ENCODE measurements at regions not wholly inside any gene's neighbourhood (a gene's known extent, or its start where the extent isn't known, plus 50 kb on each side); places are given as distances from the start of the nearest gene placed in this dataset.

DNA sequence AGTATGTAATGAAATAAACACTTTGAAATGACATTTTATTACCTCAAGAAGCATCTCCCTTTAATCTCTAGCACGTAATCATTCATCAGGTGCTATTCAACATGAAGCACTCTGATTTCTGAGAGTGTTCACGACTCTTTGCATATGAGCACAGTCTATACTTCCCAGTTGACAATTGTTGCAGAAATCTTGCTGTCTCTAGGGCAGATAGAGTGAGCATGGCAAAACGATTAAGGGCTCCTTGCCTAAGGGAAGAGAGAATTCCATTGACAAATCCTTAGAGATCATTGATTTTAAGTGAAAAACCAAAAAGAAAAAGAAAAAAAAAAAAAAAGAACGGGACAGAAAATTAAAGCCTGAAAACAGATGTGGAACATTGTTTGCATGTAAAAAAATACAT lies 107.6 kb downstream of the C12orf50 start:
- no peak for DNase-seq (ENCODE audit: low spot score)
- in situ Hi-C loops (cut with MboI; ENCODE audit: low sequenced_read_pairs, unreplicated experiment) = no loop called here
- TF ChIP-seq, protein P1, sequence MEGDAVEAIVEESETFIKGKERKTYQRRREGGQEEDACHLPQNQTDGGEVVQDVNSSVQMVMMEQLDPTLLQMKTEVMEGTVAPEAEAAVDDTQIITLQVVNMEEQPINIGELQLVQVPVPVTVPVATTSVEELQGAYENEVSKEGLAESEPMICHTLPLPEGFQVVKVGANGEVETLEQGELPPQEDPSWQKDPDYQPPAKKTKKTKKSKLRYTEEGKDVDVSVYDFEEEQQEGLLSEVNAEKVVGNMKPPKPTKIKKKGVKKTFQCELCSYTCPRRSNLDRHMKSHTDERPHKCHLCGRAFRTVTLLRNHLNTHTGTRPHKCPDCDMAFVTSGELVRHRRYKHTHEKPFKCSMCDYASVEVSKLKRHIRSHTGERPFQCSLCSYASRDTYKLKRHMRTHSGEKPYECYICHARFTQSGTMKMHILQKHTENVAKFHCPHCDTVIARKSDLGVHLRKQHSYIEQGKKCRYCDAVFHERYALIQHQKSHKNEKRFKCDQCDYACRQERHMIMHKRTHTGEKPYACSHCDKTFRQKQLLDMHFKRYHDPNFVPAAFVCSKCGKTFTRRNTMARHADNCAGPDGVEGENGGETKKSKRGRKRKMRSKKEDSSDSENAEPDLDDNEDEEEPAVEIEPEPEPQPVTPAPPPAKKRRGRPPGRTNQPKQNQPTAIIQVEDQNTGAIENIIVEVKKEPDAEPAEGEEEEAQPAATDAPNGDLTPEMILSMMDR (IDR thresholded peaks at IDR 0.05; ENCODE audit: borderline replicate concordance, control extremely low read depth, extremely low read depth, insufficient read depth, missing control alignments) = no peak

DNA sequence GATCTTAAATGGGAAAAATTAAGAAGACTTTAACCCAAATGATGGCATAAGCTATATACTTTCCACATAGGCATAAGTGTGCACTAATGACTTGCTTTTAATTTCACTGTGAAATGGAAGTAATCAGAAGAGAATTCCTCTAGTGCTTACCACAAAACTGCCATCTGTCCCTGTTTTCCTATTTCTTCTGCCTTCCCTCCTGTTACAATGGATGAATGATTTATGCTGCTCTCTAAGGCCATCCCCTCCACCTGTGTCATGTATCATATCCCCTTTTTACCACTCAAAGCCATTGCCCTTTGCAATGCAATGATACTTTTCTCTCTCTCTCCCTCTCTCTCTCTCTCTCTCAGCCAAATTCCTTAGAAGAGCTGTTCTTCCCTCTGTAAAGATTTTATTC lies 109.1 kb downstream of the C12orf50 start:
- no peak for DNase-seq (ENCODE audit: low spot score)
- TF ChIP-seq, protein P1 (IDR thresholded peaks at IDR 0.05; ENCODE audit: borderline replicate concordance, control extremely low read depth, extremely low read depth, insufficient read depth, missing control alignments) = no peak
- in situ Hi-C loops (cut with MboI; ENCODE audit: low sequenced_read_pairs, unreplicated experiment) = no loop called here

DNA sequence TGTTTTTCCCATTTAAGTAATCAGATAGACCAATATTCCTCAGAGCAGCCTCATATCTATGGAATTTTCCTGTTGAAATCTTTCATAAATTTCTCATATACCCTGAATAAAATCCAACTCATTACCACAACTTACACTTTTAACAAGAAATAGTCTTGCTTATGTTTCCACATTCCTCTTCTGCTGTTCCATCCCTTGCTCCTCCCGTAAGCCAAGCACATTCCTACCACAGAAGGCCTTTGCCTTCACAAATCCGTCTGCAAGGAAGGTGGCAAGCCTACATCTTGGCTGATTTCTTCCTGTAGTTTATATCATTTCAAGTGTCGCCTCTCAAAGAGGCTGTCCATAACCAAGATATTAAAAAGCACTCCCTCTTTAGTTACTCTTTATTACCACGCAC lies 127.7 kb downstream of the C12orf50 start:
- in situ Hi-C loops (cut with MboI; ENCODE audit: low sequenced_read_pairs, unreplicated experiment) = no loop called here
- DNase-seq (ENCODE audit: low spot score) = no peak
- TF ChIP-seq, protein P1 (IDR thresholded peaks at IDR 0.05; ENCODE audit: borderline replicate concordance, control extremely low read depth, extremely low read depth, insufficient read depth, missing control alignments) = no peak

DNA sequence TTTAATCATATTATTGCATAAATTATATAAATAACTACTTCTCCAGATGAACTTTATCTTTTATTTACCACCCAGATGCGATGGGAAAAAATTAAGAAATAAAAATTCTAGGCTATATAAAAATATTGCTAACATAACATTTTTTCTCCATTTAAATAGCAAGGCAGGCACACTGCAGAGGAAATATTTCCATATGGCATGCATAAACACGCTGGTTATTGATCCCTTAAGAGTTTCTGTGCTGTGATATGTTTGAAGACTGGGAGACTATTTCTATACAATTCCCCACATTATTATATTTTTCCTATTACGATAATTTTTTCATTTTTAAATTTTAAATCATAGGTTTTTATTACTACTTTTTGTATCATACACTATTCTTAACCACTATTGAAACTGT lies 131.5 kb downstream of the C12orf50 start:
- no peak for DNase-seq (ENCODE audit: low spot score)
- TF ChIP-seq, protein P1 (IDR thresholded peaks at IDR 0.05; ENCODE audit: borderline replicate concordance, control extremely low read depth, extremely low read depth, insufficient read depth, missing control alignments) = no peak

DNA sequence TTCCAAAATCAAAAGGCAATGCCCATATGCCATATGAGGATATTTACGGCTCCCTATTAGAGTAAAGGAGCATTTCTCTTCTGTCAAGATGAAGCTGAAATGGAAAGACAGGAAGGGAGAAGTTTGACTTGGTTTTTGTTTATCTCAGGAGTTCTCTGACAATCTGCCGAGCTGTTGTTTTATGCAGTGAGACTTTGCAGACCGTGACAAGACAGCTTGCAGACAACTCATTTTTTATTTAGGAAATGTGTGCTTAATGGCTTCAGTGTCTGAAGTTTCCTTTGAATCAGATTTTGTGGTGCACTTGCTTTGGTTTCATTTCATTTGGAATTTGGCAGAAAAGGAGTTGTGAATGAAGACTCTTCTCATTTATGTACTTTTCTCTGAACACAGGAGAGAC lies 145.4 kb downstream of the C12orf50 start:
- in situ Hi-C loops (cut with MboI; ENCODE audit: low sequenced_read_pairs, unreplicated experiment) = no loop called here
- TF ChIP-seq, protein P1 (IDR thresholded peaks at IDR 0.05; ENCODE audit: borderline replicate concordance, control extremely low read depth, extremely low read depth, insufficient read depth, missing control alignments) = no peak
- no peak for DNase-seq (ENCODE audit: low spot score)

More for the DNA sequence above, 131.5 kb downstream of the C12orf50 start:
- in situ Hi-C loops (cut with MboI; ENCODE audit: low sequenced_read_pairs, unreplicated experiment) = no loop called here

DNA sequence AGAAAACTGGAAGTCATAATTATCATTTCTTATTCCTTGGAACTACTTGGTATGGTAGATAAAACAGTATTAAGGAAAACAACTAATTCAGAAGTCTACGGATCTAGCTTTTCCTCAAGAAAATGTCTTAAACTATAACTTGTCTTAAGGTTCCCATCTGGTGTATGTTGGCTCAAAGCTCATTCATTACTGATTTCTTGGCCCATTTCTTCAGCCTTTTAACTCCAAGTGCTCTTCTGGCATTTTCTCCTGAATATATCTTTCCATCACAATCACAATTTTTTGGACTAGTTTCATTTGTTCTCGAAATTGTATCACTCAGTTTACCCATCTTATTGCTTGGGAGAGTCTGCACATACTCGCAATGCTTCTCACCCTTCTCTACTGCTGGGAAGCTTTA lies 150.1 kb downstream of the C12orf50 start:
- TF ChIP-seq, protein P1 (IDR thresholded peaks at IDR 0.05; ENCODE audit: borderline replicate concordance, control extremely low read depth, extremely low read depth, insufficient read depth, missing control alignments) = no peak
- DNase-seq (ENCODE audit: low spot score) = no peak
- in situ Hi-C loops (cut with MboI; ENCODE audit: low sequenced_read_pairs, unreplicated experiment) = no loop called here

Measured in GM13976 (cell line).